ENCODE measurements at regions not wholly inside any gene's neighbourhood (a gene's known extent, or its start where the extent isn't known, plus 50 kb on each side); places are given as distances from the start of the nearest gene placed in this dataset.

DNA sequence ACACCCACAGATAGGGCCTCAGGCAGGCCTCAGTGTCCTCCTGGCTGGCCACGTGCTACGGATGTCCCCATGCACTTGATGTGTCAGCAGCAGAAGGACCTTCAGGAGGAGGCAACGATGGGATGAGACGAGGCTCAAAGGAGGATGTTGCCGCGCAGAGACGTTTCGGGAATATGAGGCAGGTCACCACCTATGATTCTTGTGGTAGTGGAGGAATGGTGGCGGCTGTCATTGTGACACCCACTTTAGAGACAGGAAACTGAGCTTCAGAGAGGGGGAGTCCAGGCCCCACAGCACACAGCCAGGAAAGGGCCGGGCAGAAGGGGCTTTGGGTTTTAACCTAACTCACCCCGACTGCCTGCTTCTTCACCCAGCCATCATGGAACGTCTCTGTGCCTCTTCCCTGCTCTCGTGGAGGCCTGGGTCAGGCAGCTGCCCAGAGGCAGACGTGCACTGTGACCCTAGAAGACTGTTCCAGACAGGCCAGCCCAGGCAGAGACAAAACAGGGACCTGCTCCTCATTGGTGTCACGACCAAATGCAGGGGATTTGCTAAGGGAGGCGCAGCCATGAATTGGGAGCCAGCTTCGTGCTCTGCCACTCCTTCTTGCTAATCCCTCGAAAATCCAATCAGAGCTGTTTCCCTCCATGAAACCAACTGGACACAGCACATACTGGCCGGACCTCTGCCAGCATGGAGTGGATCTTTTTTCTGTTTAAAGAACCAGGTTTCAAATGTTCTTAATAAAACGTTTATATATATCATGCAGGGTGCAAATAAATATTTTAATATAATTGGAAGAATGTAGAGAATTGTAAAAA, 169.2 kb downstream of the ASB1 start:
- no peak for TF ChIP-seq ELF1 (IDR thresholded peaks at IDR 0.05)
- TF ChIP-seq YY1 (IDR thresholded peaks at IDR 0.05; ENCODE audit: low read depth), result no peak
- no peak for TF ChIP-seq POLR2AphosphoS5 (IDR thresholded peaks at IDR 0.05; ENCODE audit: low read depth, low read length)
- TF ChIP-seq TAF1 (IDR thresholded peaks at IDR 0.05; ENCODE audit: borderline replicate concordance, low read depth, low read length), result no peak
- TF ChIP-seq, protein P1, sequence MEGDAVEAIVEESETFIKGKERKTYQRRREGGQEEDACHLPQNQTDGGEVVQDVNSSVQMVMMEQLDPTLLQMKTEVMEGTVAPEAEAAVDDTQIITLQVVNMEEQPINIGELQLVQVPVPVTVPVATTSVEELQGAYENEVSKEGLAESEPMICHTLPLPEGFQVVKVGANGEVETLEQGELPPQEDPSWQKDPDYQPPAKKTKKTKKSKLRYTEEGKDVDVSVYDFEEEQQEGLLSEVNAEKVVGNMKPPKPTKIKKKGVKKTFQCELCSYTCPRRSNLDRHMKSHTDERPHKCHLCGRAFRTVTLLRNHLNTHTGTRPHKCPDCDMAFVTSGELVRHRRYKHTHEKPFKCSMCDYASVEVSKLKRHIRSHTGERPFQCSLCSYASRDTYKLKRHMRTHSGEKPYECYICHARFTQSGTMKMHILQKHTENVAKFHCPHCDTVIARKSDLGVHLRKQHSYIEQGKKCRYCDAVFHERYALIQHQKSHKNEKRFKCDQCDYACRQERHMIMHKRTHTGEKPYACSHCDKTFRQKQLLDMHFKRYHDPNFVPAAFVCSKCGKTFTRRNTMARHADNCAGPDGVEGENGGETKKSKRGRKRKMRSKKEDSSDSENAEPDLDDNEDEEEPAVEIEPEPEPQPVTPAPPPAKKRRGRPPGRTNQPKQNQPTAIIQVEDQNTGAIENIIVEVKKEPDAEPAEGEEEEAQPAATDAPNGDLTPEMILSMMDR (IDR thresholded peaks at IDR 0.05), result no peak

All from SK-N-SH (cell line).